Endothelial cell (in vitro differentiated cells): ENCODE measurements at regions not wholly inside any gene's neighbourhood (a gene's known extent, or its start where the extent isn't known, plus 50 kb on each side); places are given as distances from the start of the nearest gene placed in this dataset.

Experiments used
- DNase-seq: peaks from one replicate; pipeline ENCODE4 v3.0.0; 2021; ENCODE audit warnings: low spot score
- H3K27ac Mint-ChIP-seq: one replicate; pipeline ENCODE4 v1.8.0; 2021; ENCODE audit warnings: mixed read lengths, inconsistent platforms; ENCODE audit not compliant: unreplicated experiment
- H3K27me3 Mint-ChIP-seq: one replicate; pipeline ENCODE4 v1.8.0; 2021; ENCODE audit warnings: mild to moderate bottlenecking, moderate library complexity, mixed read lengths, inconsistent platforms; ENCODE audit not compliant: unreplicated experiment
- H3K36me3 Mint-ChIP-seq: one replicate; pipeline ENCODE4 v1.8.0; 2021; ENCODE audit warnings: mild to moderate bottlenecking, low read depth, mixed read lengths, inconsistent platforms; ENCODE audit not compliant: unreplicated experiment
- H3K4me1 Mint-ChIP-seq: one replicate; pipeline ENCODE4 v1.8.0; 2021; ENCODE audit warnings: mild to moderate bottlenecking, mixed read lengths, inconsistent platforms; ENCODE audit not compliant: unreplicated experiment
- H3K4me3 Mint-ChIP-seq: one replicate; pipeline ENCODE4 v1.8.0; 2021; ENCODE audit warnings: mild to moderate bottlenecking, mixed read lengths, inconsistent platforms; ENCODE audit not compliant: unreplicated experiment
- H3K9me3 Mint-ChIP-seq: one replicate; pipeline ENCODE4 v1.8.0; 2021; ENCODE audit warnings: mixed read lengths, inconsistent platforms; ENCODE audit not compliant: unreplicated experiment
- CTCF ChIP-seq: fragments of 200-600 bp; sonication (generic); IDR thresholded peaks from one replicate; pipeline ENCODE4 v1.5.0; 2021; ENCODE audit warnings: antibody characterized with exemption; ENCODE audit not compliant: unreplicated experiment

- H3K4me3 Mint-ChIP-seq = no peak overlapping the region
- H3K27me3 Mint-ChIP-seq = peaks cover 4% of the 10 kb centered on the region
- no peak for DNase-seq
- no peak for TF ChIP-seq CTCF
- no peaks in the 10 kb centered on the region for H3K4me1 Mint-ChIP-seq
- H3K27ac Mint-ChIP-seq = no peak overlapping the region
- no peaks in the 10 kb centered on the region for H3K36me3 Mint-ChIP-seq
- no peaks in the 10 kb centered on the region for H3K9me3 Mint-ChIP-seq
Observed at GRCh38 chr20:61072398-61072797, 179.7 kb upstream of the CDH4 start.

- TF ChIP-seq CTCF = no peak
- H3K4me1 Mint-ChIP-seq = no peaks in the 10 kb centered on the region
- no peak overlapping the region for H3K4me3 Mint-ChIP-seq
- no peaks in the 10 kb centered on the region for H3K36me3 Mint-ChIP-seq
- H3K9me3 Mint-ChIP-seq = no peaks in the 10 kb centered on the region
- H3K27me3 Mint-ChIP-seq = peaks cover 4% of the 10 kb centered on the region
- no peak overlapping the region for H3K27ac Mint-ChIP-seq
- no peak for DNase-seq
Observed at GRCh38 chr20:61073376-61073775, 178.7 kb upstream of the CDH4 start.

GRCh38 chr20:61082720-61083119 is 169.3 kb upstream of the CDH4 start:
- no peaks in the 10 kb centered on the region for H3K36me3 Mint-ChIP-seq
- no peak for TF ChIP-seq CTCF

GRCh38 chr20:61083431-61083830 is 168.6 kb upstream of the CDH4 start:
- no peaks in the 10 kb centered on the region for H3K9me3 Mint-ChIP-seq
- H3K4me3 Mint-ChIP-seq = no peak overlapping the region
- H3K36me3 Mint-ChIP-seq = no peaks in the 10 kb centered on the region
- no peak overlapping the region for H3K27ac Mint-ChIP-seq
- no peak for DNase-seq
- no peaks in the 10 kb centered on the region for H3K4me1 Mint-ChIP-seq
- peaks cover 2% of the 10 kb centered on the region for H3K27me3 Mint-ChIP-seq
- no peak for TF ChIP-seq CTCF

More at GRCh38 chr20:61082720-61083119, 169.3 kb upstream of the CDH4 start:
- peaks cover 2% of the 10 kb centered on the region for H3K27me3 Mint-ChIP-seq
- H3K4me1 Mint-ChIP-seq = no peaks in the 10 kb centered on the region
- no peaks in the 10 kb centered on the region for H3K9me3 Mint-ChIP-seq
- no peak overlapping the region for H3K27ac Mint-ChIP-seq
- H3K4me3 Mint-ChIP-seq = no peak overlapping the region
- DNase-seq = no peak

GRCh38 chr20:61086031-61086430 is 166.0 kb upstream of the CDH4 start:
- Mint-ChIP-seq H3K9me3 (no peaks in the 10 kb centered on the region), H3K27ac (no peak overlapping the region), H3K27me3 (peaks cover 2% of the 10 kb centered on the region), H3K36me3 (no peaks in the 10 kb centered on the region), H3K4me1 (no peaks in the 10 kb centered on the region), H3K4me3 (no peak overlapping the region)
- DNase-seq = no peak
- no peak for TF ChIP-seq CTCF
